OCI-LY1 (cell line): ENCODE measurements at regions not wholly inside any gene's neighbourhood (a gene's known extent, or its start where the extent isn't known, plus 50 kb on each side); places are given as distances from the start of the nearest gene placed in this dataset.

Experiments used
- H2AFZ ChIP-seq: fragments of 200-600 bp; sonication (generic), shearing (Covaris generic); 2 replicates; pipeline ENCODE4 v1.6.0; 2014; ENCODE audit warnings: antibody characterized with exemption, mild to moderate bottlenecking, low read length
- H3F3A ChIP-seq: fragments of 200-600 bp; sonication (generic), shearing (Covaris generic); 2 replicates; pipeline ENCODE4 v1.6.0; 2014; ENCODE audit warnings: mild to moderate bottlenecking, antibody characterized with exemption, low read length, moderate library complexity; ENCODE audit not compliant: insufficient read depth
- H3K27ac ChIP-seq: fragments of 200-600 bp; sonication (generic); 2 replicates; pipeline ENCODE4 v1.5.1; 2014; ENCODE audit warnings: low read length, mixed run types, mild to moderate bottlenecking, low read depth; ENCODE audit not compliant: poor library complexity, severe bottlenecking
- H3K27me3 ChIP-seq: fragments of 200-600 bp; sonication (generic); 2 replicates; pipeline ENCODE4 v1.6.0; 2014; ENCODE audit warnings: antibody characterized with exemption, mild to moderate bottlenecking, low read length, moderate library complexity; ENCODE audit not compliant: insufficient read depth
- H3K36me3 ChIP-seq: fragments of 200-600 bp; sonication (generic); 2 replicates; pipeline ENCODE4 v1.6.1; 2014; ENCODE audit warnings: mild to moderate bottlenecking, antibody characterized with exemption, low read length, moderate library complexity, mixed read lengths; ENCODE audit not compliant: insufficient read depth
- H3K4me1 ChIP-seq: fragments of 200-600 bp; sonication (generic); 2 replicates; pipeline ENCODE4 v1.5.1; 2014; ENCODE audit warnings: mild to moderate bottlenecking, low read length, moderate library complexity; ENCODE audit not compliant: insufficient read depth, severe bottlenecking
- H3K4me2 ChIP-seq: fragments of 200-600 bp; sonication (generic), shearing (Covaris generic); 2 replicates; pipeline ENCODE4 v1.6.1; 2014; ENCODE audit warnings: low read length
- H3K4me3 ChIP-seq: fragments of 200-600 bp; sonication (generic); 2 replicates; pipeline ENCODE4 v1.5.1; 2014; ENCODE audit warnings: low read length, low read depth, mild to moderate bottlenecking, mixed read lengths; ENCODE audit not compliant: poor library complexity, severe bottlenecking
- H3K79me2 ChIP-seq: fragments of 200-600 bp; shearing (Covaris generic); 2 replicates; pipeline ENCODE4 v1.6.1; 2016; ENCODE audit warnings: mixed run types, low read length, mixed read lengths; ENCODE audit not compliant: insufficient read depth
- H3K9ac ChIP-seq: fragments of 200-600 bp; sonication (generic), shearing (Covaris generic); 2 replicates; pipeline ENCODE4 v1.6.1; 2014; ENCODE audit warnings: mild to moderate bottlenecking, low read length, mixed read lengths
- H3K9me2 ChIP-seq: fragments of 200-600 bp; sonication (generic), shearing (Covaris generic); 2 replicates; pipeline ENCODE4 v1.6.1; 2014; ENCODE audit warnings: low read depth, mild to moderate bottlenecking, low read length, mixed read lengths
- H3K9me3 ChIP-seq: fragments of 200-600 bp; shearing (Covaris generic); 2 replicates; pipeline ENCODE4 v1.6.1; 2014; ENCODE audit warnings: low read length, mixed read lengths
- H4K20me1 ChIP-seq: fragments of 200-600 bp; sonication (generic), shearing (Covaris generic); 2 replicates; pipeline ENCODE4 v1.6.0; 2016; ENCODE audit warnings: mild to moderate bottlenecking, low read length; ENCODE audit not compliant: insufficient read depth
- EZH2 ChIP-seq: fragments of 200-600 bp; sonication (generic), shearing (Covaris generic); IDR thresholded peaks from 2 replicates; pipeline ENCODE4 v1.8.0; 2017; ENCODE audit warnings: borderline replicate concordance, mixed run types, mild to moderate bottlenecking, antibody characterized with exemption, low read length, moderate library complexity, mixed read lengths
- TF ChIP-seq, protein P1 (sequence below): fragments of 200-600 bp; sonication (generic), shearing (Covaris generic); IDR thresholded peaks from 2 replicates; pipeline ENCODE4 v1.5.1; 2017; ENCODE audit warnings: mild to moderate bottlenecking, antibody characterized with exemption, low read length, moderate library complexity, mixed read lengths

DNA sequence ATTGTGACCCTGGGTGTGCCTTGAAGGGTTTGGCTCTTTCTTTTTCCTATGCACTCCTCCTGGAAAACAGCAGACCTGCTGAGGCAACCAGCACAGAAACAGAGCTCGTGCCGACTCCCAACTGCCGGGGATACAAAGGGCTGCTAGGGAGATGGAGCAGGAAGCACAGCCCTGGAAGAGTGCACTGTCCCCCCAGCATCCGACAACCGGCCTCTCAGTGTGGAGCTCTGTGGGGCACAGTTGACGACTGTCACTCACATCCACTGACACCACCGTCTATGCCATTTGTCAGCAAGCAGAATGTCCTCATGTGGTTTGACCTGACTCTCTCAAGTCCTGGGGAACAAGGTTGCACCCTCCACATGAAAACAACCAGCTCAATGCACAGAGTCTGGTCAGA lies 290.4 kb downstream of the TNS1 start:
- Histone ChIP-seq H3K4me1 (no peaks in the 10 kb centered on the region), H2AFZ (no peak overlapping the region), H4K20me1 (no peaks in the 10 kb centered on the region), H3K27ac (no peak overlapping the region), H3K4me2 (no peak overlapping the region), H3K9me2 (no peaks in the 10 kb centered on the region), H3K36me3 (no peaks in the 10 kb centered on the region), H3K79me2 (no peaks in the 10 kb centered on the region), H3K9ac (no peak overlapping the region), H3K9me3 (no peaks in the 10 kb centered on the region), H3K27me3 (no peaks in the 10 kb centered on the region), H3F3A (no peaks in the 10 kb centered on the region), H3K4me3 (no peak overlapping the region)
- TF ChIP-seq, protein P1, sequence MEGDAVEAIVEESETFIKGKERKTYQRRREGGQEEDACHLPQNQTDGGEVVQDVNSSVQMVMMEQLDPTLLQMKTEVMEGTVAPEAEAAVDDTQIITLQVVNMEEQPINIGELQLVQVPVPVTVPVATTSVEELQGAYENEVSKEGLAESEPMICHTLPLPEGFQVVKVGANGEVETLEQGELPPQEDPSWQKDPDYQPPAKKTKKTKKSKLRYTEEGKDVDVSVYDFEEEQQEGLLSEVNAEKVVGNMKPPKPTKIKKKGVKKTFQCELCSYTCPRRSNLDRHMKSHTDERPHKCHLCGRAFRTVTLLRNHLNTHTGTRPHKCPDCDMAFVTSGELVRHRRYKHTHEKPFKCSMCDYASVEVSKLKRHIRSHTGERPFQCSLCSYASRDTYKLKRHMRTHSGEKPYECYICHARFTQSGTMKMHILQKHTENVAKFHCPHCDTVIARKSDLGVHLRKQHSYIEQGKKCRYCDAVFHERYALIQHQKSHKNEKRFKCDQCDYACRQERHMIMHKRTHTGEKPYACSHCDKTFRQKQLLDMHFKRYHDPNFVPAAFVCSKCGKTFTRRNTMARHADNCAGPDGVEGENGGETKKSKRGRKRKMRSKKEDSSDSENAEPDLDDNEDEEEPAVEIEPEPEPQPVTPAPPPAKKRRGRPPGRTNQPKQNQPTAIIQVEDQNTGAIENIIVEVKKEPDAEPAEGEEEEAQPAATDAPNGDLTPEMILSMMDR, result no peak
- TF ChIP-seq EZH2, result no peak

DNA sequence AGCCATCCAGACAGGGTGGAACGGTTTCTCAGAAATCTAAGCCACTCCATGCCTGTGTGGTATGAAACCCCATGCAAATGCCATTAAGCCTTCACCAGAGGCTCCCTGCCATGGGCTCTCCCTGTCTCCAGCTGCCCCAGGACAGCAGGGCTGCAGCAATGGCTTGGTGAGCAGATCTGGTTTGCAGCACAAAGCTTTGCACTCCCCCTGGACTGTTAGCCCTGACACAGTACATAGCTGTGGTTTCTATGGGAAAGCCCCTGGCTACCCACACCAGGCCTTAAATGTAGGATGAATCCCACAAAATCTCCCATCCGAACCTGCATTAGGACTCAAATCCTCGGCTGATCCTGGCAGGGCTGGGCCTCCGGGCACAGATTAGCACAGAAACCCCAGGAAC lies 291.6 kb downstream of the TNS1 start:
- no peak overlapping the region for H3K27ac ChIP-seq

DNA sequence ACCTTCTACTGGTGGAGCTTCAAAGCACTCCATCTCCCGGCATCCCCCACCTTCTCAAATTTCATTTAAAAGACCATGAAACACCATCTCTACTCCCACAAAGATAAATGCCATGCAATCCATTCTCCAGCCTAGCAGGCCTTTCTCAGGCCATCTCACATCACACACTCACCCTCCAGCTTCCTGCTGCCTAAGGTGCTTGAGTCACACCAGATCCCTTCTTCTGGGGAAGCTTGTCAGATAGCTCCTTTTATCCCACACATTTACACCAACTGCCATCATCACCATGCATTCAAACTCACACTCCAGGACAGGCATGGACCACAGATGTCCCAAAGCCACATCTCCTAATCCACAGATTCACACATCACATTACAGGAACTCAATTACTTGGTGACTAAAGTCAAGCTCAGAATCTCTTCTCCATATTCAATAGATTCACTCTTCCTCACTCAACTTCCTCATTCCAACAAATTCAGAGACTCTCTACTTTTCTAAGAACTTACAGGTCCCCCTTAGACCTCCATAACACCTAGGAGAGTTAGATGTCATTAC lies 292.5 kb downstream of the TNS1 start:
- no peak overlapping the region for H3K27ac ChIP-seq
- no peak overlapping the region for H2AFZ ChIP-seq
- TF ChIP-seq, protein P1, result no peak
- no peak for TF ChIP-seq EZH2
- H3K9ac ChIP-seq, result no peak overlapping the region
- no peaks in the 10 kb centered on the region for H3K9me3 ChIP-seq
- no peaks in the 10 kb centered on the region for H3F3A ChIP-seq
- H3K9me2 ChIP-seq, result no peaks in the 10 kb centered on the region
- no peak overlapping the region for H3K4me2 ChIP-seq
- H3K4me3 ChIP-seq, result no peak overlapping the region
- no peaks in the 10 kb centered on the region for H3K79me2 ChIP-seq
- no peaks in the 10 kb centered on the region for H3K36me3 ChIP-seq
- H3K4me1 ChIP-seq, result no peaks in the 10 kb centered on the region
- no peaks in the 10 kb centered on the region for H4K20me1 ChIP-seq
- no peaks in the 10 kb centered on the region for H3K27me3 ChIP-seq

More for the DNA sequence above, 291.6 kb downstream of the TNS1 start:
- H3K9ac ChIP-seq, result no peak overlapping the region
- no peak overlapping the region for H3K4me2 ChIP-seq
- no peaks in the 10 kb centered on the region for H4K20me1 ChIP-seq
- H3F3A ChIP-seq, result no peaks in the 10 kb centered on the region
- no peak for TF ChIP-seq EZH2
- TF ChIP-seq, protein P1, result no peak
- no peaks in the 10 kb centered on the region for H3K79me2 ChIP-seq
- H3K4me1 ChIP-seq, result no peaks in the 10 kb centered on the region
- no peaks in the 10 kb centered on the region for H3K36me3 ChIP-seq
- no peaks in the 10 kb centered on the region for H3K27me3 ChIP-seq
- no peaks in the 10 kb centered on the region for H3K9me2 ChIP-seq
- no peak overlapping the region for H2AFZ ChIP-seq
- no peak overlapping the region for H3K4me3 ChIP-seq
- no peaks in the 10 kb centered on the region for H3K9me3 ChIP-seq
